ENCODE measurements at regions not wholly inside any gene's neighbourhood (a gene's known extent, or its start where the extent isn't known, plus 50 kb on each side); places are given as distances from the start of the nearest gene placed in this dataset.

DNA sequence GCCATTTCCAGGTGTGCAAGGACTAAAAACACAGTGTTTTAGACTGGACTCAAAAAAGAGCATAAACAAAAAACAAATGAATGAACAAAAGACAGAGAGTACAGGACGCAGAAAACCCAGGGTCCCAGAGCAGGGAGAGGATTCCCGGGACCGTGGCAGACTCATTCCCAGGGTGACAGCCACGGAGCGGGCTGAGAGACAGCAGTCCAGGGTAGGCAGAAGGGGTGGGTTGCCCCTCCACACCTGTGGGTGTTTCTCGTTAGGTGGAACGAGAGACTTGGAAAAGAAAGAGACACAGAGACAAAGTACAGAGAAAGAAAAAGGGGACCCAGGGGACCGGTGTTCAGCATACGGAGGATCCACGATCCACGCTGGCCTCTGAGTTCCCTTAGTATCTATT, 273.4 kb downstream of the EIPR1 start:
- peaks cover 3% of the 10 kb centered on the region for H3K27me3 Mint-ChIP-seq (ENCODE audit: insufficient read depth)
- no peaks in the 10 kb centered on the region for H3K36me3 ChIP-seq (ENCODE audit: control insufficient read depth, insufficient read depth, low read length)
- WGBS, 2 experiments (ENCODE audit: insufficient coverage in 1 of 2, insufficient read length in 1 of 2): 92 to 94% methylated on average over 7 to 11 of the region's 11 CpGs

DNA sequence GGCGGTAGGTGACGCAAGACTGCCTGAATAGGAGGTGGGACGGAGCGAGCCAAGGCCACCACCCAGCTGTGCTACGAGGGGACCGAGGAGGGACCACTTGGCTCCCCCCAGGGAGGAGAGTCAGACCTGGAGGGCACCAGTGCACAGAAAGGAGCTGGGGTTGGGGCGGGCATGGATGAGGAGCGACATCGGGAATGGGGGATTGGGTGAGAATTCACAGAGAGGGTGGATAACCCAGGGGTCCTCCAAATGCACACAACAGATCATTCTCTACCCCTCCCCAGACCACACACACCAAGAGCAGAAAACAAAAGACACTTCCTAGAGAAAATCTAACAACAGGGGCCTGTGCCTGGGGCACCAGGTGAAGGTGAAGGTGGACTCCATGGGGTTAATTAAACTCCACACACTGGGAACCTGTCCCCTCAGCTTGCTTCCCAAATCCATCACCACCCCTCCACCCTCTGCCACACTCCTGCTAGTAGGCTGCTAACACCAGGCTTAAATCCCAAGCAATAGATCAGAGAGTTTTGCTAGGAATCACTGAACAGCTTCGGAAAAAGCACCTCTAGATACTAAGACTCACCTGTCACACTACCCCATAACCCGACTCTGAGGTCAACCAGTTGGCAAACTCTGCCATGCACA, 274.6 kb downstream of the EIPR1 start:
- 91 to 92% methylated on average over 6 to 11 of the region's 11 CpGs for WGBS, 2 experiments (ENCODE audit: insufficient coverage in 1 of 2, insufficient read length in 1 of 2)
- Mint-ChIP-seq H3K4me1 (peaks cover 22% of the 10 kb centered on the region), H3K36me3 (ENCODE audit: low read depth) (no peaks in the 10 kb centered on the region), H3K4me3 (no peak overlapping the region), H3K9me3 (no peaks in the 10 kb centered on the region), H3K27me3 (ENCODE audit: insufficient read depth) (peaks cover 3% of the 10 kb centered on the region), H3K27ac (no peak overlapping the region)
- no peaks in the 10 kb centered on the region for H3K9me3 ChIP-seq (ENCODE audit: control insufficient read depth, low read length)
- H3K27ac ChIP-seq (ENCODE audit: low read depth, low read length): no peak overlapping the region
- DNase-seq: peak; percentile 41
- H3K27me3 ChIP-seq (ENCODE audit: control insufficient read depth, insufficient read depth, low read length, poor library complexity, severe bottlenecking): no peaks in the 10 kb centered on the region
- TF ChIP-seq, protein P1, sequence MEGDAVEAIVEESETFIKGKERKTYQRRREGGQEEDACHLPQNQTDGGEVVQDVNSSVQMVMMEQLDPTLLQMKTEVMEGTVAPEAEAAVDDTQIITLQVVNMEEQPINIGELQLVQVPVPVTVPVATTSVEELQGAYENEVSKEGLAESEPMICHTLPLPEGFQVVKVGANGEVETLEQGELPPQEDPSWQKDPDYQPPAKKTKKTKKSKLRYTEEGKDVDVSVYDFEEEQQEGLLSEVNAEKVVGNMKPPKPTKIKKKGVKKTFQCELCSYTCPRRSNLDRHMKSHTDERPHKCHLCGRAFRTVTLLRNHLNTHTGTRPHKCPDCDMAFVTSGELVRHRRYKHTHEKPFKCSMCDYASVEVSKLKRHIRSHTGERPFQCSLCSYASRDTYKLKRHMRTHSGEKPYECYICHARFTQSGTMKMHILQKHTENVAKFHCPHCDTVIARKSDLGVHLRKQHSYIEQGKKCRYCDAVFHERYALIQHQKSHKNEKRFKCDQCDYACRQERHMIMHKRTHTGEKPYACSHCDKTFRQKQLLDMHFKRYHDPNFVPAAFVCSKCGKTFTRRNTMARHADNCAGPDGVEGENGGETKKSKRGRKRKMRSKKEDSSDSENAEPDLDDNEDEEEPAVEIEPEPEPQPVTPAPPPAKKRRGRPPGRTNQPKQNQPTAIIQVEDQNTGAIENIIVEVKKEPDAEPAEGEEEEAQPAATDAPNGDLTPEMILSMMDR (conservative IDR thresholded peaks at IDR 0.05): no peak
- H3K9ac ChIP-seq (ENCODE audit: extremely low read depth, low read length, poor library complexity, severe bottlenecking): no peak overlapping the region
- H3K4me3 ChIP-seq (ENCODE audit: low read length): no peak overlapping the region
- H3K4me1 ChIP-seq (ENCODE audit: control insufficient read depth, insufficient read depth, low read length): no peaks in the 10 kb centered on the region
- H3K36me3 ChIP-seq (ENCODE audit: control insufficient read depth, insufficient read depth, low read length): no peaks in the 10 kb centered on the region

More for the DNA sequence above, 273.4 kb downstream of the EIPR1 start:
- Mint-ChIP-seq H3K9me3 (no peaks in the 10 kb centered on the region), H3K4me1 (peaks cover 22% of the 10 kb centered on the region), H3K36me3 (ENCODE audit: low read depth) (no peaks in the 10 kb centered on the region), H3K27ac (no peak overlapping the region), H3K4me3 (no peak overlapping the region)
- TF ChIP-seq, protein P1 (conservative IDR thresholded peaks at IDR 0.05): no peak
- H3K4me3 ChIP-seq (ENCODE audit: low read length): no peak overlapping the region
- no peak overlapping the region for H3K27ac ChIP-seq (ENCODE audit: low read depth, low read length)
- no peaks in the 10 kb centered on the region for H3K9me3 ChIP-seq (ENCODE audit: control insufficient read depth, low read length)
- no peaks in the 10 kb centered on the region for H3K4me1 ChIP-seq (ENCODE audit: control insufficient read depth, insufficient read depth, low read length)
- H3K9ac ChIP-seq (ENCODE audit: extremely low read depth, low read length, poor library complexity, severe bottlenecking): no peak overlapping the region
- DNase-seq: no peak
- no peaks in the 10 kb centered on the region for H3K27me3 ChIP-seq (ENCODE audit: control insufficient read depth, insufficient read depth, low read length, poor library complexity, severe bottlenecking)

DNA sequence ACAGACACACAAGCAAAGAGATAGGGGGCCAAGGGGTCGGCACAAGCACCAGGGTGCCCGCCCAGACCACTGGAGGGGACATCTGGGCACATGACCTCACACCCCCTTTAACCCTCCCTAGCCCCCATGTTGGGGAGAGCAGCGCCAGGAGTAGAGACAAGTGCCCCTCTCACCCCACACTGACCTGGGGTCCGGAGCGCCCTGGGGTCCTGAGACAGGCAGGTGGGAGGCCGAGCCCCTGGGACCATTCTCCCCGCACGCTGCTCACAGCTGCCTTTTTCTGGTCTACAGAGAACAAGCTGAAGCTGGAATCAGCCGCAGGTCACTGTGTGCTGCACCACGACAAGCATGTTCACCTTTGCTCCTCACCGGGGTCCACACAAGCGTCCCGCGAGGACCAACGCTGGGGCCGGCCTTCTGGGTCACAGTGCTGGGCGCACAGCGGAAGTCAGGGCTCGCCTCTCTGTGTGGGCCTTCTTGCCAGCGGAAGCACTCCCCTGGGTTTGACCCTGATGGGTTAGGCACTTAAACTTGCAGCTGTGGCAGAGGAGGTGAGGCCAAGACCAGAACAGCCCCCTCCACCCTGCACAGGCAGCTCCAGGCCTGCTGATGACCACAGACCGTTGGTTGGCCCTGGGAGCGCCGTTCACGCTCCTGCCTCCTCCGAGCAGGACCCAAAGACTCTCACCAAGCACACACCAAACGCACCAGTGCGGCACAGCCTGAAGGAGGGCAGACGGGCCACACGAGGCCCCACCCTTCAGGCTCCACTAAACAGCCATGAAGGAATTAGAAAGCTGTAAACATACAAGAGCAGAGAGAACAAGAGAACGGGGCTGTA, 275.3 kb downstream of the EIPR1 start:
- no peak overlapping the region for H3K4me3 Mint-ChIP-seq
- Histone ChIP-seq H3K4me3 (ENCODE audit: low read length) (no peak overlapping the region), H3K9ac (ENCODE audit: extremely low read depth, low read length, poor library complexity, severe bottlenecking) (no peak overlapping the region), H3K4me1 (ENCODE audit: control insufficient read depth, insufficient read depth, low read length) (no peaks in the 10 kb centered on the region), H3K36me3 (ENCODE audit: control insufficient read depth, insufficient read depth, low read length) (no peaks in the 10 kb centered on the region), H3K9me3 (ENCODE audit: control insufficient read depth, low read length) (no peaks in the 10 kb centered on the region), H3K27me3 (ENCODE audit: control insufficient read depth, insufficient read depth, low read length, poor library complexity, severe bottlenecking) (no peaks in the 10 kb centered on the region), H3K27ac (ENCODE audit: low read depth, low read length) (no peak overlapping the region)
- TF ChIP-seq, protein P1 (conservative IDR thresholded peaks at IDR 0.05): no peak
- no peak overlapping the region for H3K27ac Mint-ChIP-seq
- H3K36me3 Mint-ChIP-seq (ENCODE audit: low read depth): no peaks in the 10 kb centered on the region
- WGBS, 2 experiments (ENCODE audit: insufficient coverage in 1 of 2, insufficient read length in 1 of 2): 94 to 95% methylated on average over 13 to 30 of the region's 30 CpGs
- no peak for DNase-seq
- no peaks in the 10 kb centered on the region for H3K9me3 Mint-ChIP-seq
- H3K4me1 Mint-ChIP-seq: peaks cover 22% of the 10 kb centered on the region
- peaks cover 3% of the 10 kb centered on the region for H3K27me3 Mint-ChIP-seq (ENCODE audit: insufficient read depth)
